ENCODE measurements at regions not wholly inside any gene's neighbourhood (a gene's known extent, or its start where the extent isn't known, plus 50 kb on each side); places are given as distances from the start of the nearest gene placed in this dataset.

- TF ChIP-seq POLR2A (IDR thresholded peaks at IDR 0.05): no peak
- no peak for TF ChIP-seq POLR2AphosphoS5 (IDR thresholded peaks at IDR 0.05)
- TF ChIP-seq CTCF (IDR thresholded peaks at IDR 0.05): no peak
Measured at GRCh38 chr14:89014569-89014850, 190.1 kb downstream of the TTC8 start.
